ENCODE measurements at regions not wholly inside any gene's neighbourhood (a gene's known extent, or its start where the extent isn't known, plus 50 kb on each side); places are given as distances from the start of the nearest gene placed in this dataset.

DNA sequence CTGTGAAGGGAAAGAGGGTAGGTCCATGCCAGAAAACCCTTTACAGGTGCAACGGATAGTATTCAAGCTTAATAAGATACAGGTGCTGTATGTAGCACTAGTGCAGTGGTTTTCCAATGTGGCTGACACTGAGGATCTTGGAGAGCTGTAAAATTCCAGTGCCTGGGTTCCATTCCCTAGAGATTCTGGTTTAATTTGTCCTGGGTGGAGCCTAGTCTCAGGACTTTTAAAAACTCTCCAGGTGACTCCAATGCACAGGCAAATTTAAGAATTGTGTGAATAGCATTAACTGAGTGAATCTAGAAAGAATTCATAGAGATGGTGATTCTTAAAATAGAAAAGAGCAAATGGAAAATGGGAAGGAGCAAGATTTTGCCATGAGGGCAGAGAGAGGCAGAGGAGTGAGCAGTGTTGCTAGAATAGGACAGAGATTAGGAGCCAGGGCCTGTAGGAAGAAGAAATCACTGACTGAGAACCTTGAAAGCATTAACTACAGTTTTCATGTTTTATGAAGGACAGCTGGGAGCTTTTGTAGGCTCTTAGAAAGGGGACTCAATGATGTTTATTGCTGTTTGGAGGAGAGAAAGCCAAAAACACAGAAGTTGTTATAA, 261.8 kb downstream of the DLEU7 start:
- no peaks in the 10 kb centered on the region for H3K36me3 ChIP-seq
- H3K27me3 ChIP-seq (replicated peaks): no peaks in the 10 kb centered on the region
- H3K4me3 ChIP-seq: no peak overlapping the region
- H3K9me3 ChIP-seq (replicated peaks): no peaks in the 10 kb centered on the region
- no peak for DNase-seq (ENCODE audit: low read depth in 1 of 2, low spot score in 2 of 2)
- H3K4me1 ChIP-seq (replicated peaks): no peaks in the 10 kb centered on the region
- no peak overlapping the region for H3K27ac ChIP-seq

DNA sequence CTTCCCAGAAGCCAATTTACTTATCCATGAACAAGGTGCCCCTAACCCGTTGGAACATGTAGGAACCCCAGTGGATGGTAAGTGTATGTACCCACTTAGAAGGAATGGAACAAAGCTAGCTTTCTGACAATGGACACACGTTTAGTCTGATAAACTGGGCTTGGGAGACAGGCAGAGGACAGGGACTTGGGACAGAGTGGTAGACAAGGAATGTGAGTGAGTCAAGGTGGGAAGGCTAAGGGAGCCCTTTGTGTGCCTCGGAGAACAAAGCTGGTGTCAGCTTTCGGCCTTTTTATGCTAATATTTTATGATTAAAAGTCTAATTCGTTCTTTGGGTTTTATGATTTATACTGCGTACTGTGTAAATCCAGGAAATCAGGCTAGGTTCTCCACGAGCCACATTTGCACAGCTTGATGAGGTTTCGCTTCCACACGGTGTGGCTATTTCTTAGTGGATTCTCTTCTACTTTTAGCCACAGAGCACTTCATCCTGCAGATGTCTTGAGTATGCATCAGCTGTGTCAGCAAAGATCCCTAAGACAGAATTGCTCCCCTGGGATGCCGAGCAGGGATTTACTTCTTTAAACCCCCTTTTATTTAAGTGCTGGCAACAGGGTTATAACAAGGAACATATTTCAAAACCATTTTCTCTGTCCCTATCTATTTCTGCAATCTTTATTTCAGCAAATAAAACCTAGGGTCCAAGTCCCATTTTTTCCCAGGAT, 258.5 kb downstream of the DLEU7 start:
- peaks cover 29% of the 10 kb centered on the region for H3K4me1 ChIP-seq (replicated peaks)
- H3K9me3 ChIP-seq (replicated peaks): no peaks in the 10 kb centered on the region
- no peak overlapping the region for H3K27ac ChIP-seq
- no peaks in the 10 kb centered on the region for H3K36me3 ChIP-seq
- H3K4me3 ChIP-seq: no peak overlapping the region
- DNase-seq (ENCODE audit: low read depth in 1 of 2, low spot score in 2 of 2): no peak
- no peaks in the 10 kb centered on the region for H3K27me3 ChIP-seq (replicated peaks)

DNA sequence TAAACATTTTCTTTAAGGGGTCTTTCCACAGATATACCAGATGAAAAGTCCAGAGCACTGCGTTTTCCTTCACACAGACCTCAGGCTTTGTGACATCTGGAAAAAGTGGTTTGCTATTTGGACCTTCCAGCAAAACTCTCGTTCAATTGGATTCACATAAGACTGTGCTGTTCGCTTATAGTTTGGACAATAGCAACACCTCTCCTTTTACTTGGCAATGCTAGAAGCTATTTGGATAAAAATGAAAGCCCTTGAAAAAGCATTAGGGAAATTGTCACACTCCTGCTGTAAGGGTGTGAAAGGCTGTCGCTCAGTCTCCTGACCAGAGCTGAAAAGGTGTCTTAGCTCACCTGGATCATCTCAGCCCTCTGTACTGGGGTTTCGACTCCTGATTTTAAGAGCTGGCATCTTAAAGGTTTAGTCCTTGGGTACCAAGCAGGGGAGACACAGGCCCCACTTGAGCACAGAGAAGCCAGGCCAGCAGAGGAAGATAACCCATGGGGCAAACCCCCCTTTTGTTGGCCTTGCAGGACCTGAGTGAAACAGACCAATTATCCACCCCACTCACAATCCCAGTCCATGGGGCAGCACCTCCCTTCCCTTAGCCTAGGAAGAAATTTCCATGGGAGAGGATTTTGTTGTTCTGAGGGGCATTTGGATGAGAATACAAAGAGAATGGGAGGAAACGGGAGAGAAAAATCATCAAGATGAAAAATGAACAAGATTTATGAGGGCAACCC, 257.6 kb downstream of the DLEU7 start:
- Histone ChIP-seq H3K36me3 (no peaks in the 10 kb centered on the region), H3K27me3 (replicated peaks) (no peaks in the 10 kb centered on the region), H3K9me3 (replicated peaks) (no peaks in the 10 kb centered on the region), H3K4me1 (replicated peaks) (peaks cover 34% of the 10 kb centered on the region), H3K27ac (no peak overlapping the region), H3K4me3 (no peak overlapping the region)
- no peak for DNase-seq (ENCODE audit: low read depth in 1 of 2, low spot score in 2 of 2)

DNA sequence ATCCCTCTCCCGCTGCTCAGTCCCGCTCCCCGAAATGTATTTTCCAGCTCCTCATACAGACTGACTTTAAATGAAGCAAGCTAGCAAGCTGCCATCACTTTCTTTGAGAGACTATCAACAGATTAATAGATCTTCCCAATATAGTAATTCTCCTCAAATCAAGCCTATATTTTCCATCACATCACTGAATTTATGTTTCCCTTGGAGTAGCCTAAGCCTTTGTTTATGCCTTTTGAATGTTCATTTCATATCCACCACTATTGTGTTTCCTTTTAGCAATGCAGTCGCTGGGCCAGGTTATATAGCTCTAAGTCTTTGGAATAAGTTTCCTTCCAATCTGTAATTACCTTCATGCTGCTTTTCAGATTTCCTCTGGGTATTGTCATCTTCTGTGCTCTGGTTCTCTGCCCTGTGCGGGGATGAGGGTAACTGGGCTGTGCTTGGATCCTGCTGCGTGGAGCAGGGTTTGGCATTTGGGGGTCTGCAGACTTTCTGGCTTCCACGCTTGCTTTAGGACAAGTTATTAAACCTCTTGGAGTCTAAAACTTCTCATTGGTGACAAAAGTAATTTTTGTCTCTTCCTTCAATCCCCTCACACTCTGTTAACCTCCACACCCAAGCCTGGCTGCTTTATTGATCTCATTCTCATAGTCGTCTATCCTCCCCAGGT, 256.9 kb downstream of the DLEU7 start:
- H3K27me3 ChIP-seq (replicated peaks): no peaks in the 10 kb centered on the region
- no peak overlapping the region for H3K4me3 ChIP-seq
- H3K27ac ChIP-seq: no peak overlapping the region
- peaks cover 35% of the 10 kb centered on the region for H3K4me1 ChIP-seq (replicated peaks)
- no peaks in the 10 kb centered on the region for H3K36me3 ChIP-seq
- H3K9me3 ChIP-seq (replicated peaks): no peaks in the 10 kb centered on the region
- DNase-seq (ENCODE audit: low read depth in 1 of 2, low spot score in 2 of 2): no peak

DNA sequence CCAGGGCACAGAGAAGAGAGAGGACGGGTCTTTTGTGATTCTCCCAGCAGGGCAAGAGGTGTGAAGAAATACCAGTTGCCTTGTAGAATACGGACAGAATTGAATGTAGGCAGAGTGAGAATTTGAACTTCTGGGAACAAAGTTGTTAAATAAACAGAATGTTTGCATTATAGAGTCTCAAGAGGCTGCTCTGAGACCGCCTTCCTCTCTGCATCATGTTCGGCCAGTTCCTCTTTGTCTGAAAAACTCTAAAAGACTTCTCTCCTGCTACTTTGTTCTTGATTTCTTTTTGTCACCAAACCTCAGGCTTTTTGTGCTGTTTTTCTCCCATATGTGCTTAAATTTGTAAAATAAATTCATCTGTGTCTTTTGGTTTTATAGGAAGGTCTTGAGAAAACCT, 256.4 kb downstream of the DLEU7 start:
- DNase-seq (ENCODE audit: low read depth in 1 of 2, low spot score in 2 of 2): no peak
- no peaks in the 10 kb centered on the region for H3K27me3 ChIP-seq (replicated peaks)
- H3K4me3 ChIP-seq: no peak overlapping the region
- H3K9me3 ChIP-seq (replicated peaks): no peaks in the 10 kb centered on the region
- H3K36me3 ChIP-seq: no peaks in the 10 kb centered on the region
- peaks cover 40% of the 10 kb centered on the region for H3K4me1 ChIP-seq (replicated peaks)
- H3K27ac ChIP-seq: no peak overlapping the region

DNA sequence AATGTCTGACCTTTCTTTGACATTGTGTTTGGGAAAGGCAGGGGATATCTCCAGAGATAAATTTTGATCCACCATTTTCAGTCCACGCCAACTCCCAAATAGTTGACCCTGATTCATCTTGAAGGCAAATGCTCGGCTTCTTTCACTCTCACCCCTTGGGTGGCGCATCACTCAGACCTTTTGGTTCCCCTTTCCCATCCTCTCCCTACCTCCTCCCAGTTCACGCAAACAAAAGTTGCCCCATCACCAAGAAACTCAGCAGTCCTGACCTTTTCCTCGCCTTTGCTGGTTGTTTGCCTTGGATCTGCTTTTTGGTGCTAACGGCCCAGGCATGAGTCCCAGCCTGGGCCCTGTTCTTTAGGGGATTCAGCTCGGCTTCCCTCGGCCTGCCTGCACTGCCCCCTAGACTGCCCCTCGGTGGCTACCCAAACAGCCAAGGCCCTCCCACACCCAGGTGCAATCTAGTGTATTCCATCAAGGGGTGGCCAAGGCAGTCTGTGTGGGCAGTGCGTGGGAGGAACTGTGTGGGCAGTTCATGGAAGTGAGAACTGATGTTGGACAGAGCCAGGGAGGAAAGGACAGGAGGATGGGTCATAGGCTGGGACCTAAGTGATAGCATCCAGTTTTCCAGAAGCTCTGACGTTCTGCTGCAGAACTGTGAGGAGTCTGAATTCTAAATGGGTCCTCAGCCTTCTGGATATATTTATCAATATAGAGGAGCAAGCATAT, 255.7 kb downstream of the DLEU7 start:
- no peak for DNase-seq (ENCODE audit: low read depth in 1 of 2, low spot score in 2 of 2)
- Histone ChIP-seq H3K4me1 (replicated peaks) (peaks cover 47% of the 10 kb centered on the region), H3K9me3 (replicated peaks) (no peaks in the 10 kb centered on the region), H3K36me3 (no peaks in the 10 kb centered on the region), H3K27me3 (replicated peaks) (no peaks in the 10 kb centered on the region), H3K27ac (no peak overlapping the region), H3K4me3 (no peak overlapping the region)

DNA sequence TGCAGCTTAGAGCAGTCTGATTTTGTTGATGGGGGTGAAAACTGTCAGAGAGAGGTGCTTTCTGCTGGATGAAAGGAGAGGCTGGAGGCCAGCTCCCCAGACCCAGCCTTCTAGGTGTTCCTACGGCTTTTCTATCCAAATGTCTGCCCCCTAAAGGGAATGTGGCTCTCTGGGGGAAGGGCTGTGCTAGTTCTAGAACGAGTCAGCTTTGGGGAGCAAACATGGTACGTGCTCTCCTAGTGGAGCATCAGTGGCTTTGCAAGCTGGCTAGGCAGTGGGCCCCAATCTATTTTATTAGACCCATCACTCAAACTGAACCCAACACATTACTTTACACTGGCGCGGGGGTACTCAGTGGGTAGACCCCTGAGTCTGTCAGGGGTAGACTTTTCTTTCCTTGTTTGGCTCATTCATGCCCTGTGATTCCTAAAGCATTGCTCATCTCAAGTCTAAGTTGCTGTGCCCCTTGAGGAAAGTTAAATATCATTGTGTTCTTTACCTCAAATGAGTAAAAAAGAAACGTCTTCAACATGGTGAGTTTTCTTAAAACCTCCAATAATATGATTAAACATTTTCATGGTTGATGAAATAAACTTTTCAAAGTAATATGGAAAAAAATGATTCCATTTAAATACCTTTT, 254.9 kb downstream of the DLEU7 start:
- Histone ChIP-seq H3K4me1 (replicated peaks) (peaks cover 55% of the 10 kb centered on the region), H3K36me3 (no peaks in the 10 kb centered on the region), H3K4me3 (no peak overlapping the region), H3K27ac (no peak overlapping the region), H3K9me3 (replicated peaks) (no peaks in the 10 kb centered on the region), H3K27me3 (replicated peaks) (no peaks in the 10 kb centered on the region)
- DNase-seq (ENCODE audit: low read depth in 1 of 2, low spot score in 2 of 2): peak in 1 of 2 experiments; percentile 21

DNA sequence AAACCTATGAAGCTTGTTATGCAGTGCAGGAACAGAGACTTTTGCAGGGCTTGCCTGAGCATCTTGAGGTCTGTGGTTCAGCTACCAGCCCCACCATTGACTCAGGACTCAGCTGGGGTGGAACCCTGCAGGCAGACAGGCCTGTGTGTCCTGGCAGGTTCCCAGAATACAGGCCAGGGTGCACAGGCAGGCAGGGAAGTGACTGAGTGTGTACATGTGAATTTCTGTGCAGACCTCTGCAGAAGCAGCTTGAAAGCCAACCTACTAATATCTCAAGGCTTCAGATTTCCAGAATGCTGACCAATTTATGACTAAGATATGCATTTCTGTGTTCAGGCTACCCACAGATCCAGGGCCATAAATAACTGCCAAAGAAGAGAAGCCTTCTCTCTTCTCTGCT, 254.4 kb downstream of the DLEU7 start:
- Histone ChIP-seq H3K36me3 (no peaks in the 10 kb centered on the region), H3K4me3 (no peak overlapping the region), H3K9me3 (replicated peaks) (no peaks in the 10 kb centered on the region), H3K4me1 (replicated peaks) (peaks cover 60% of the 10 kb centered on the region), H3K27me3 (replicated peaks) (no peaks in the 10 kb centered on the region), H3K27ac (peak overlapping the region; percentile 74)
- peak; percentile 50 to 59 for DNase-seq (ENCODE audit: low read depth in 1 of 2, low spot score in 2 of 2)

DNA sequence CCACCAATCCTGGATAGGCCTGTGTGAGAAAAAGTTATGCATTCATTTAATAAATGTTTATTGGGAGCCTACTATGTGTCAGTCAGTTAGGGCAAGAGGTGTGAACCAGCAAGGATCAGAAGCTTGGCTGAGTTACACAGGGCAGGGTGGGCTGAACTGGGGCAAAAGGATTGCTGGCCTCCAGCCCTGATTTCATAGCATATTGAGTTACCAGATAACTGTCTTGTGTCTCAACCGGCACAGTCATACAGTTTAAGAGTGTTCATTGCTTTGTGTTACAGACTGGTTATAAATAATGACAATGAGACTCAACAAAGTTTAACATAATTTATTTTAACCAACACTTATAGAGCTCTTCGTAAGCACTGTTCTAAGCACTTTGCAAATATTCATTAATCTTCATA, 253.8 kb downstream of the DLEU7 start:
- Histone ChIP-seq H3K4me1 (replicated peaks) (peaks cover 60% of the 10 kb centered on the region), H3K9me3 (replicated peaks) (no peaks in the 10 kb centered on the region), H3K36me3 (no peaks in the 10 kb centered on the region), H3K27me3 (replicated peaks) (no peaks in the 10 kb centered on the region), H3K27ac (peak overlapping the region; percentile 74), H3K4me3 (no peak overlapping the region)
- DNase-seq (ENCODE audit: low read depth in 1 of 2, low spot score in 2 of 2): peak; percentile 57 to 65

DNA sequence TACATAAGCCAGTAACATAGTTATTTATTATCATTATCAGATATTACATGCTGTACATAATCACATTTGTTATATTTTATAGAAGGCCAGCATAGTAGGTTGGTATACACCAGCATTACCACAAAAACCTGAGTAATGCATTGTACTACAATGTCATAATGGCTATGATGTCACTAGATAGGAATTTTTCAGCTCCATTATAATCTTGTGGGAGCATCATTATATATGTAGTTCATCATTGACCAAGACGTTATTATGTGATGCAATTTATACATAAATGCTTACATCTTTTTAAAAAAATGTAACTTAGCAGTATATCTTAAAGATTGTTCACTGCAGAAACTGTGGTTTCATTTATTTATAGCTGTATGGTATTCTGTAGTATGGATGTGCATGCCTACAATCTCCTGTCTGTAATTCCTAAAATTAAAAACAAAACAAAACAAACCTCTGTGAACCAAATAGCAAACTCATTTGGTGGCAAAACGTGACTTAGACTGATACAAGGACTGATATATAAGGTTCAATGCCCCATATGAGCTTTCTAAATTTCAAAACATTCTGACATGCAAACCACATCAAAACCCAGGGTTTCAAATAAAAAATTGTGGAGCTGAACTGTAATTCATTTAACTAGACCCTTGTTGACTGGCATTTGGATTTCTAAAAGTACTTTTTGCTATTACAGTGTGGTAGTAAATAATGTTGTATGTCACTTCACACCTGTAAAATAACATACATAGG, 250.9 kb downstream of the DLEU7 start:
- Histone ChIP-seq H3K4me3 (no peak overlapping the region), H3K27ac (peak overlapping the region; percentile 66), H3K27me3 (replicated peaks) (no peaks in the 10 kb centered on the region), H3K4me1 (replicated peaks) (peaks cover 55% of the 10 kb centered on the region), H3K36me3 (no peaks in the 10 kb centered on the region), H3K9me3 (replicated peaks) (no peaks in the 10 kb centered on the region)
- DNase-seq (ENCODE audit: low read depth in 1 of 2, low spot score in 2 of 2): peak in 1 of 2 experiments; percentile 63

DNA sequence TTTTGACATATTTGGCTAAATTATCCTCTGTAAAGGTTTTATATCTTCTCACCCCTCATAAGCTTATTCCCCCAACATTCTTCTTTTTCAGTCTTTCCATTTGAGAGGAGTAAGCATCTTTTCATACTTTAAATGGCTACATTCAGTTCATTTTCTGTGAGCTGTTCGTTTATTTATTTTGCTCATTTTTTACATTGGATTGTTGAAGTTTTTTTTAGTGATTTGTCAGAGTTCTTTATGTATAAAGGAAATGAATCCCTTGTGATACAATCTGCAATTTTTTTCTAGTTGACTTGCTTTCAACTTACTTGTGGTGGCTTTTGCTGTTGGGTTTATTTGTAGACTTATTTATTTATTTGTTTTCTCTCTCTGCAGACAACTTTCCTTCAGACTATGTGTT, 250.3 kb downstream of the DLEU7 start:
- Histone ChIP-seq H3K9me3 (replicated peaks) (no peaks in the 10 kb centered on the region), H3K27ac (peak overlapping the region; percentile 66), H3K4me1 (replicated peaks) (peaks cover 49% of the 10 kb centered on the region), H3K4me3 (no peak overlapping the region), H3K36me3 (no peaks in the 10 kb centered on the region), H3K27me3 (replicated peaks) (no peaks in the 10 kb centered on the region)
- DNase-seq (ENCODE audit: low read depth in 1 of 2, low spot score in 2 of 2): peak in 1 of 2 experiments; percentile 16

DNA sequence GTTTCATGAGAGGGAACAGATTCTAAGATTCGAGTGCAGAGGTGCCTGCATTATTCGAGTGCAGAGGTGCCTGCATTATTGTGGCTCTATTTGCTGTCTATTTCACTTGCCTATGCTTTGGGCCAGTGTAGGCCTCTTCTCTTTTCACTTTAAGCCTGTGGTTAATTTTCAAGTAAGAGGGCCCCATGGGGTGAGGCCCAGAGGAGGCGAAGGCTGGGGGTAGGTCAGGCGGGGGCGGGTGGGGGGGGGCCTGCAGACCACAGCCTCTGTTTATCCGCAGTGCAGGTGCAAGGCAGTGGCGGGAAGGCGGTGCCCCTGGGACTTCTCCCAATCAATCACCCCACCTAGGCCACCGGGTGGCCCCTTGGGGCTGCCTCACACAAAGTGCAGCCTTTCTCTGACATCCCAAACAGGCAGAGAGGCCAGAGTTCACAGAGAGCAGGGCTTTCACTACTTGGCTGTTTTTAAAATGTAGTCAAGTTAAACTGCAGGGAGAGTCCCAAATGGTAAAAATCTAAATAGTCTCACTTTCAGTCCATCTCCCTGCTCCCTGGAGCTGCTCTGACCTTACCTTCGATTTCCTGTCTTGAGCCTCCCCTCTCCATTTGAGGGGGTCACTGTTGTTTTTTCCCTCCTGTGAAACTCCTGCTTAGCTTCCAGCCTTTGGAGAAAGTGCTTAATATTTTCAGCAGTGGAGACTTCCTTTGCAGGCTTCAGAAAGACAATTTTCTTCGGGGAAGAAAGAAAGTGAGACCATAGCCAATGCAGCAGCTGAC, 249.0 kb downstream of the DLEU7 start:
- peaks cover 36% of the 10 kb centered on the region for H3K4me1 ChIP-seq (replicated peaks)
- DNase-seq (ENCODE audit: low read depth in 1 of 2, low spot score in 2 of 2): no peak
- no peak overlapping the region for H3K27ac ChIP-seq
- no peaks in the 10 kb centered on the region for H3K9me3 ChIP-seq (replicated peaks)
- no peak overlapping the region for H3K4me3 ChIP-seq
- no peaks in the 10 kb centered on the region for H3K27me3 ChIP-seq (replicated peaks)
- H3K36me3 ChIP-seq: no peaks in the 10 kb centered on the region

Data from SJSA1 (cell line).